Common myeloid progenitor, CD34-positive (primary cell): ENCODE measurements at regions not wholly inside any gene's neighbourhood (a gene's known extent, or its start where the extent isn't known, plus 50 kb on each side); places are given as distances from the start of the nearest gene placed in this dataset.

Experiments
- CTCF ChIA-PET: fragments of 350-600 bp; sonication (Branson Sonifier 250); formaldehyde crosslinking; loops from one replicate; lab custom pipeline; 2021; ENCODE audit warnings: antibody characterized with exemption; lab: Charles Lee
- POLR2A ChIA-PET: fragments of 350-600 bp; sonication (Branson Sonifier 250); formaldehyde crosslinking; loops from one replicate; lab custom pipeline; 2021; ENCODE audit warnings: antibody characterized with exemption; lab: Charles Lee
- DNase-seq, 3 donors: peaks; one replicate each; pipeline versions ENCODE4 v3.0.0 to v3.0.0-alpha.2; 2013
- H3K27ac ChIP-seq, 2 experiments: 1 replicate in 1 of 2; 2 replicates in 1 of 2; pipeline ENCODE4 v1.7.0; 2013; ENCODE audit warnings: inconsistent platforms in 2 of 2, low read length in 2 of 2, mild to moderate bottlenecking in 2 of 2, low read depth in 1 of 2, moderate library complexity in 1 of 2; ENCODE audit not compliant: severe bottlenecking in 2 of 2, insufficient read depth in 1 of 2, poor library complexity in 1 of 2
- H3K27me3 ChIP-seq, 5 experiments: replicated peaks in 2 of 5; 1 replicate in 3 of 5; 2 replicates in 2 of 5; pipeline versions ENCODE4 v1.6.1 to v1.7.0; 2013; ENCODE audit warnings: low read length in 4 of 5, mild to moderate bottlenecking in 2 of 5, moderate library complexity in 2 of 5, inconsistent platforms in 1 of 5; ENCODE audit not compliant: insufficient read depth in 5 of 5, control insufficient read depth in 4 of 5
- H3K36me3 ChIP-seq, 4 experiments: 1 replicate in 2 of 4; 2 replicates in 2 of 4; pipeline versions ENCODE4 v1.6.1 to v1.7.0; 2013; ENCODE audit warnings: low read length in 3 of 4, control low read depth in 1 of 4, mild to moderate bottlenecking in 1 of 4; ENCODE audit not compliant: control insufficient read depth in 4 of 4, insufficient read depth in 4 of 4
- H3K4me1 ChIP-seq, 4 experiments: 1 replicate in 3 of 4; 2 replicates in 1 of 4; pipeline versions ENCODE4 v1.6.1 to v1.7.1; 2013; ENCODE audit warnings: low read length in 3 of 4, mild to moderate bottlenecking in 3 of 4, control low read depth in 1 of 4, inconsistent platforms in 1 of 4, moderate library complexity in 1 of 4; ENCODE audit not compliant: control insufficient read depth in 4 of 4, insufficient read depth in 4 of 4; ENCODE audit errors: control extremely low read depth in 1 of 4
- H3K4me3 ChIP-seq, 7 experiments: 1 replicate in 4 of 7; 2 replicates in 3 of 7; pipeline versions ENCODE4 v1.5.1 to v1.7.0; 2013; ENCODE audit warnings: mild to moderate bottlenecking in 7 of 7, low read length in 6 of 7, moderate library complexity in 6 of 7, inconsistent platforms in 2 of 7, low read depth in 2 of 7, control low read depth in 1 of 7; ENCODE audit not compliant: insufficient read depth in 4 of 7, control insufficient read depth in 1 of 7; ENCODE audit errors: extremely low read depth in 1 of 7
- H3K9me3 ChIP-seq, 5 experiments: 1 replicate in 4 of 5; 2 replicates in 1 of 5; pipeline versions ENCODE4 v1.6.1 to v1.7.1; 2013; ENCODE audit warnings: low read length in 4 of 5, mild to moderate bottlenecking in 2 of 5, inconsistent platforms in 1 of 5, low read depth in 1 of 5, moderate library complexity in 1 of 5; ENCODE audit not compliant: control insufficient read depth in 4 of 5, insufficient read depth in 2 of 5; ENCODE audit errors: control extremely low read depth in 1 of 5
- WGBS: methylation state at CpG from one replicate; pipeline ENCODE4 v1.1.5; 2013; ENCODE audit not compliant: insufficient coverage; 5-methylcytosine and 5-hydroxymethylcytosine counted together

- CTCF ChIA-PET, result no interaction called here
- WGBS, result 79% methylated on average over 6 of the region's 6 CpGs
- H3K27me3 ChIP-seq, result no peaks in the 10 kb centered on the region
Observed at GRCh38 chr9:16322849-16323248, 547.6 kb downstream of the BNC2 start.

DNA sequence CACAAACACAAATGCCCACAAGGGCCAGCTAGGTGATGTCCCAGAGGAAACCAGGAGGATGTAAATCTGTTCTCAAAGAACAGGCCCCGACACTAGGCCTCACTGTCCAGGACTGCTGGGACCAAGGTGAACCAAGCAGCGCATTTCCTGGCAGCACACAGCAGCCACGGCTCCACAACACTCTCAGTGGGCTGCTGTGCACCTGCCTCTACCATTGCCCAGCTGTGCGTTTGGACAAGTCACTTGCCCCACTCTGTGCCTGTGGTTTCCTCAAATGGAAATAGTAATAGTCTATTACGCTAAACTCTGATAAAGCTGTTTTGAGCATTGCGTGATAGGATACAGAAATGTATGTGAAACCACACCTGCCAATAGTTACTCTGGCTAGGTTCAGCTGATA, 544.5 kb downstream of the BNC2 start:
- Histone ChIP-seq H3K27ac (no peak overlapping the region), H3K27me3 (no peaks in the 10 kb centered on the region), H3K4me1 (no peaks in the 10 kb centered on the region), H3K9me3 (no peaks in the 10 kb centered on the region), H3K4me3 (no peak overlapping the region), H3K36me3 (no peaks in the 10 kb centered on the region)
- ChIA-PET POLR2A (no interaction called here), CTCF (no interaction called here)
- WGBS, result 98% methylated on average over 6 of the region's 6 CpGs
- no peak for DNase-seq

More at GRCh38 chr9:16322849-16323248, 547.6 kb downstream of the BNC2 start:
- POLR2A ChIA-PET, result no interaction called here
- no peak for DNase-seq
- H3K36me3 ChIP-seq, result no peaks in the 10 kb centered on the region
- peaks cover 0 to 5% (median 0%) of the 10 kb centered on the region in 5 experiments for H3K9me3 ChIP-seq
- no peak overlapping the region for H3K4me3 ChIP-seq
- no peaks in the 10 kb centered on the region for H3K4me1 ChIP-seq
- H3K27ac ChIP-seq, result no peak overlapping the region

DNA sequence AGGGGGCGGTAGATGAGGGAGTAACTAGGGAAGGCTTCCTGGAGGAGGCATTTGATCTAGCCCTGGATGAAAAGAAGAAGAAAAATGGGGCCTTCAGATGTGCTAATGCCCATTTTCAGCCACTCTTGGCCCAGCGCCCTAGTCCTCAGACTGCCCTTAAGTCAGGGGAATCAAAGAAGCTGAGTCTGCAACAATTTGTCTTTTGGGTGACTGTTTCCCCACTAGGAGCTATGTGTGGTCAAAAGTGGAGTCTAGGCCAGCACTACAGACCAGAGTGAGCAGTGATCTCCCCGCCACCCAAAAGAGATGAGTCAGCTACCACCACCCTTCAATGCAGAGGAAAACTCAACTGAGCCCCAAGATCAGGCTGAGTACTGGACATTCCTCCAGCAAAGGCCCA, 542.1 kb downstream of the BNC2 start:
- no peak for DNase-seq
- Histone ChIP-seq H3K27me3 (no peaks in the 10 kb centered on the region), H3K9me3 (no peaks in the 10 kb centered on the region), H3K27ac (no peak overlapping the region), H3K4me3 (no peak overlapping the region), H3K36me3 (no peaks in the 10 kb centered on the region), H3K4me1 (no peaks in the 10 kb centered on the region)
- WGBS, result 100% methylated on average over 3 of the region's 3 CpGs
- ChIA-PET POLR2A (no interaction called here), CTCF (no interaction called here)

DNA sequence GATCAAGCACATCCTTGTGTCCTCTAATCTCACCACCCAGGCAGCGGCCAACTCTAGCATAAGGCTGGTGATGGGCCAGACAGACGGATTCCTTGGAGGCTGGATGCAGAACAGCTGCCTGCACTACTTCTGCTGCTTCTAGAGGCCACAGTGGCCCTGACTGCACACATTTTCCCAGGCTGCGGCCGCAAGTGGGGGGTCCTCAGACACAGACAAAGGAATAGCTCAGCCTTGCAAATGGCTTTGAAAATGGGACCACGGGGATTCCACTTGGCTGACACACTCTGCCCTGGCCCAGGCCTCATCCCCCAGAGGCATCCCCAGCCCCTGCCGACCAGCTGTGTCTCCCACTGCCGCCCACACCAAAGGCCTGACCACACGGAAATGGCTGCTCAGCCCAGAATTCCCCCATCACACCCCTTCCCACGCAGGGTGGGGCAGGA, 540.8 kb downstream of the BNC2 start:
- ChIA-PET CTCF (interaction anchor here (1.9 kb wide), 1 partner anchor 31 kb away, joined by 4 read pairs; no protein-coding TSS in a partner anchor), POLR2A (no interaction called here)
- Histone ChIP-seq H3K27me3 (no peaks in the 10 kb centered on the region), H3K9me3 (peaks cover 0 to 2% (median 0%) of the 10 kb centered on the region in 5 experiments), H3K4me1 (no peaks in the 10 kb centered on the region), H3K36me3 (no peaks in the 10 kb centered on the region), H3K27ac (no peak overlapping the region), H3K4me3 (no peak overlapping the region)
- no peak for DNase-seq
- WGBS, result 94% methylated on average over 8 of the region's 9 CpGs

DNA sequence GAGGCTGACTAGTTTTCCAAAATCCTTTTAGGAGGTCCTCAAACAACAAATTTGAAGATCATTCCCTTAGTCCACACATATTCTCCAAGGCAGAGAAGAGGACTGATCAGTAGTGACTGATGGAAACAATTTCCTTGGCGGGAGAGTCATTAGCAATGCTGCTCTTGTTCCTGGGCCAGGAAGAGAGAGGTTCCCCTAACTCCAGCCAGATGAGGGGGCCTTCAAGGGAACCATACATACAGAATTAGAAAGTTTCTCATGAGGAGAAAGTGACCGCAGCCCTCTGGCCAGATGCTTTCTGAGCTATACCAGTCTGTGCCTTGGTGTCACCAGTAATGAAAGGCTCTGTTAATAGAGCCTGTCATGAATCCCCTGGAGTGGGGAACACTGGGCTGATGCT, 539.4 kb downstream of the BNC2 start:
- 96% methylated on average over 2 of the region's 2 CpGs for WGBS
- Histone ChIP-seq H3K4me3 (no peak overlapping the region), H3K27ac (no peak overlapping the region), H3K4me1 (no peaks in the 10 kb centered on the region), H3K9me3 (peaks cover 0 to 3% (median 0%) of the 10 kb centered on the region in 5 experiments), H3K27me3 (no peaks in the 10 kb centered on the region), H3K36me3 (no peaks in the 10 kb centered on the region)
- no peak for DNase-seq
- CTCF ChIA-PET, result interaction anchor here (1.9 kb wide), 1 partner anchor 30 kb away, joined by 4 read pairs; no protein-coding TSS in a partner anchor
- POLR2A ChIA-PET, result no interaction called here

DNA sequence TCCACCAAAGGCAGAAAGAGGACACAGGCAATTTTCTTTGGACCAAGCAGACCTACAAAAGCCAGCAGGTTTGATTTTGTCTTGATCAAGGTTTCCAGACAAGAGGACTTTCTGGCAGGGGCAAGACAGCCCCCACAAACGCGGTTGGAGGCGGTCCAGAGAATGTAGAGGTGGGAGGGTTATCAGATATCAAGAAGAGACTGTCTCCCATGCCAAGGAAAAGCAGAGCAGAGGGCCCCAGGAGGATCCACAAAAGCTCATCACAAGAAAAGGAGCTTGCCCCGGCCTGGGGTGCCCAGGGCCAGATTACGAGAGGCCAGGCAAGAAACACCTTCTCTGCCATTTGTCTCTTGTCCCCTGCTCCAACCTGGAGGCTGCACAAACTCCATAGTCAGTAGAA, 538.9 kb downstream of the BNC2 start:
- no peak for DNase-seq
- H3K36me3 ChIP-seq, result no peaks in the 10 kb centered on the region
- POLR2A ChIA-PET, result no interaction called here
- no peaks in the 10 kb centered on the region for H3K27me3 ChIP-seq
- H3K4me3 ChIP-seq, result no peak overlapping the region
- no peak overlapping the region for H3K27ac ChIP-seq
- H3K4me1 ChIP-seq, result no peaks in the 10 kb centered on the region
- WGBS, result 100% methylated on average over 2 of the region's 5 CpGs
- CTCF ChIA-PET, result interaction anchor here (1.9 kb wide), 1 partner anchor 29 kb away, joined by 4 read pairs; no protein-coding TSS in a partner anchor
- H3K9me3 ChIP-seq, result peaks cover 0 to 4% (median 0%) of the 10 kb centered on the region in 5 experiments

DNA sequence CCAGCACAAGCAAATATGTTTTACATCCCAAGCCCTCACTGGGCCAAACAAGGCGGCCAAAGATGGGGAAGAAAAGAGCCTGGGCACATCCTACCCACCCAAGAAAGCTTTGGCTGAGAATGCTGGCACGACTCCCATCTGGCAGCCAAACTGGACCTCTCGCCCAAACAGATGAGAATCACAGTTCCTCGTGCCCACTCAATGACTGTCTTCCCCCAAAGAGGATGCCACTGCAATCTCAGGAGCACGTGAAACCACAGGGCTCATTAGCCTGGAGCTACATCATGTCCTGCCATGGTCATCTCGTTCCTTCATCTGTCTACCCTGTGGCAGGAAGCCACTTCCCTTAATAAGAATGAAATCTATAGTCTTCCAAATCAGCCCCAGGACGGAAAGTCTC, 536.8 kb downstream of the BNC2 start:
- no peak overlapping the region for H3K27ac ChIP-seq
- DNase-seq, result no peak
- H3K9me3 ChIP-seq, result peaks cover 0 to 4% (median 0%) of the 10 kb centered on the region in 5 experiments
- H3K4me1 ChIP-seq, result no peaks in the 10 kb centered on the region
- H3K4me3 ChIP-seq, result no peak overlapping the region
- no peaks in the 10 kb centered on the region for H3K36me3 ChIP-seq
- no peaks in the 10 kb centered on the region for H3K27me3 ChIP-seq
- CTCF ChIA-PET, result no interaction called here
- POLR2A ChIA-PET, result no interaction called here
- 84% methylated on average over 7 of the region's 7 CpGs for WGBS
